GM18951 (cell line): ENCODE measurements at regions not wholly inside any gene's neighbourhood (a gene's known extent, or its start where the extent isn't known, plus 50 kb on each side); places are given as distances from the start of the nearest gene placed in this dataset.

ENCODE experiments used
- POLR2A ChIP-seq: IDR thresholded peaks from 4 replicates; pipeline ENCODE4 v1.6.1; 2011; ENCODE audit warnings: mild to moderate bottlenecking; ENCODE audit not compliant: insufficient read length, insufficient read depth; ENCODE audit errors: extremely low read depth
- in situ Hi-C: fragments of 300-500 bp; cut with MboI; formaldehyde crosslinking; loops from one replicate; pipeline ENCODE4 v1.12.0; 2022; ENCODE audit warnings: low sequenced_read_pairs, mixed read lengths, inconsistent platforms; ENCODE audit not compliant: unreplicated experiment

DNA sequence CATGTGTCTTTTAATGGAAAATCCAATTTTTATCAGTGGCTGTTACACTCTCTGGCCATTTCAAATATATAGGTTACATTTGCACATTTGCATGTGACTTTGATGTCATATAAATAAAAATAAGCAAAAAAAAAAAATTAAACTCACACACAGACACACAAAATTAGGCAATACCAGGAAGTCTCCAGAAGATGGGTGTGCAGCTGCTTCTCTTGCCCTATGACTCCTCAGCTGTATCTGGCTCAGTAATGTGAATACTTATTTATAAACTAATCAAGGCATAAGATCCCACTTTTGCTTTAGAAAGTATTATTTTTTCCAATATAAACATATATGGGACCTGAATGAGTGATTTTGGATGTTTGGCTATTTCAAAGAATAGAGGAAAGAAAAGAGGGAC, 461.1 kb downstream of the LRIG3 start:
- in situ Hi-C loops, result no loop called here

DNA sequence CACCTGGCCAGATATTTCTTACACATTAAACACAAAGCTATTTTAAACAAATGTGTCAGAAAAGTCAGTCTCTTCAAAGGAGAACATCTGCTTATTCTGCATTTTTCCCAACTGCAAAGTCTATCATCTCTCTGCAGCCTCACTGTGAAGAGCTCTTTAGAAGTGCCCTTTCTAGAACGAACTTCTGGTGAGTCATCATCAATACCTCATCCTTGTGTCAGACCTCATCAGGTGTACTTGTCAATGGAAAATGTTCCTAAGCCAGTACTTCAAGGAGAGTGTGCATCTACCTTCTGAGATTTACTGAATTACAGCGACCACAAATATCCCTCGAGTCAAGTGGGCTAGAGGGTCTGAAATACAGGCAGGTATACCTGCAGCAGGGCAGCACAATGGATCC, 457.3 kb downstream of the LRIG3 start:
- in situ Hi-C loops, result loop anchor here (10.0 kb wide), 1 partner anchor 312 kb away; no protein-coding TSS in a partner anchor
- no peak for TF ChIP-seq POLR2A

More for the DNA sequence above, 461.1 kb downstream of the LRIG3 start:
- TF ChIP-seq POLR2A, result no peak

DNA sequence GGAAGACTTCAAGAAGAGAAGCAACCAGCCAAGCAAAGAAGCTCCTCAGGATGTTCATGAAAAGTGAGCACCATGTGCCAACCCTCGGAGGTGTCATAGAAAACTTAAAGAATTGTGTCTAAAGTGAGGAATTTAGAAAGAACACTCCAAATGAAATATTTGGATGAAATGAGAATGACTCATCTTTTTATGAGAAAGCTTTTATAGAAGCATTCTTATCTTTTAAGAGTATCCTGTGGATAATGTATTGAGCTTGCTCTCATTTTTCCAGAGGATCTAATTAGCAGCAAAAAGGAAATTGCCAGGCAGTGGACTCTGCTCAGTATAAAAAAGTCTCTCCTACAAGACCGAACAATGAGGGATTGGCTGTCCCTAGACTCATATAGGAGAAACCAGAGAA, 454.9 kb downstream of the LRIG3 start:
- no peak for TF ChIP-seq POLR2A
- in situ Hi-C loops, result loop anchor here (10.0 kb wide), 1 partner anchor 309 kb away; no protein-coding TSS in a partner anchor

GRCh38 chr12:58470266-58471010, 449.9 kb downstream of the LRIG3 start:
- in situ Hi-C loops, result no loop called here

GRCh38 chr12:58479401-58479800, 440.9 kb downstream of the LRIG3 start:
- TF ChIP-seq POLR2A, result no peak
- in situ Hi-C loops, result no loop called here

More at GRCh38 chr12:58470266-58471010, 449.9 kb downstream of the LRIG3 start:
- no peak for TF ChIP-seq POLR2A

GRCh38 chr12:58481811-58482210, 438.5 kb downstream of the LRIG3 start:
- no peak for TF ChIP-seq POLR2A
- in situ Hi-C loops, result no loop called here

DNA sequence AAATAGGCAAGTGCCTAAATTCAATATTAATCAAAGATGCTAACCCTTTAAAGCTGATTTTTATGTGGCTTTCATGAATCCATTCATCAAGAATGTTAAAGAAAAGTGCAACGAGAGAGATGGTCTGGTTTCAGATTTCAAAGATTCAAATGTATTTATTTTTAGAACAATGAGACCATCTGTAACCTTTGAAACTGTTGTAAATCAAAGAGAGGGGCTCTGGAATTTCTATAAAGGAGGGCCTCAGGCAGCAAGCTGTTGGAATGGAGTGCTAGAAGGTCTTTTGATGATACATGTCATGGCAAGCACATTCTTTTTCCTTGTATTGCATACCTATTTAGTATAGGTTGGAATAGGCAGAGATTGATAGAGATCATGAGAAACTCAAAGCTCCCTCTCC, 433.0 kb downstream of the LRIG3 start:
- in situ Hi-C loops, result no loop called here
- TF ChIP-seq POLR2A, result no peak

DNA sequence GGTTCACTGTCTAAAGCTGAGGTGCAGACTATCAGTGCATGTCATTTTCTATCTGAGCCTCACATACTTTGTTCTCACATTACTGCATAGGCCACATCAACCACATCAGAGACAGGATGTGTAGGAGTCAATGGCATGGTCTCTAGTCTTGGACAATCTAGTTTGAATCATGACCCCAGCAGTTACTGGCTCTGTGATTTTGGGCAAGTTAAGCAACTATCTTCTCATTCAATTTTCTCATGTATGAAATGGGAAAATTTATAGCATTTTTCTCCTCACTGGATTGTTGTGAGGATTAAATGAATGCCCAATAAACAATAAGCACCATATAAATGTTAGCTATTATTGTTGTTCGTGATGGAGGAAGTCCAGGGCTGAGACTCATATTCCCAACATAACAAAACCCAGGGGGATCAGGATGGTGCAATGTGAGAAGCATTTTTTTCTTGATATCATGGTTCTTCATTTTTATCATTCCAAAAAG, 432.6 kb downstream of the LRIG3 start:
- TF ChIP-seq POLR2A, result no peak
- in situ Hi-C loops, result no loop called here

GRCh38 chr12:58489394-58489793, 430.9 kb downstream of the LRIG3 start:
- no peak for TF ChIP-seq POLR2A
- in situ Hi-C loops, result no loop called here

- in situ Hi-C loops, result no loop called here
- TF ChIP-seq POLR2A, result no peak
Observed at GRCh38 chr12:58491306-58491705, 429.0 kb downstream of the LRIG3 start.

GRCh38 chr12:58496411-58497190, 423.7 kb downstream of the LRIG3 start:
- in situ Hi-C loops, result no loop called here
- TF ChIP-seq POLR2A, result no peak

DNA sequence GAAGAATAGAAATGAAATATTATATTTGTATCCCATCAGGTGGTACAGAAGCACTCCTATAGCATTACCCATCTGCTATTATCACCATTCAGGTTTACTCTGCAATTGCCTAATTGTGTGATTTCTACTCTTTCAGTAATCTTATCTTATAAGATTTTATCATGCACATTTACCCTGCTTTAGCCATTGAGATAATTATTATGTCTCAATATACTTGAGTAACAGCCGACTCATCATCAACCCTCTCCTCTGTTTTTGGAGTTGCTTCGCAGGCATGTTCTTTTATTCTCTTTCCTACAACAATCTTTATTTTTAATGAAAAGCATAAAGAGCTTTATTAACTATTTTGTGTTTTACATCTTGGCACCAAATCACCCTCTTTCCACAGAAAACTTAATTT, 419.9 kb downstream of the LRIG3 start:
- no peak for TF ChIP-seq POLR2A

DNA sequence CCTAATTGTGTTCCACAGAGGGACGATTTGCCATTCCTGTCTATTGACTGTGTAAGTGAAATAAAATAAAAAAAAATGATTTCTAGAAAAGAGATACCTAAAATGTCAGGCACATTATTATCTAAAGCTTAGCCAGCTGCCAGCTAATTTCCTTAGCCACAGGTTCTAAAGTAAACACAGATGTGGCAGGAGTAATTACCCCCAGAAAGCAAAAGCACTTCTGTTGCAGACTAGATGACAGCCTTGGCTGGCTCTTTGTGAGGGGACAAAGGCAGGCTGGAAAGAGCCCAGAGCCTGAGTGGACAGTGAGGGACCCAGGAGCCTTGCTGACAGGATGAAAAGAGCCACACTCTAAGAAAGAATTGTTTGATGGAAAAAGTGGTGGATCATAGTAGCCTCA, 418.1 kb downstream of the LRIG3 start:
- no peak for TF ChIP-seq POLR2A
- in situ Hi-C loops, result no loop called here

More for the DNA sequence above, 419.9 kb downstream of the LRIG3 start:
- in situ Hi-C loops, result no loop called here

DNA sequence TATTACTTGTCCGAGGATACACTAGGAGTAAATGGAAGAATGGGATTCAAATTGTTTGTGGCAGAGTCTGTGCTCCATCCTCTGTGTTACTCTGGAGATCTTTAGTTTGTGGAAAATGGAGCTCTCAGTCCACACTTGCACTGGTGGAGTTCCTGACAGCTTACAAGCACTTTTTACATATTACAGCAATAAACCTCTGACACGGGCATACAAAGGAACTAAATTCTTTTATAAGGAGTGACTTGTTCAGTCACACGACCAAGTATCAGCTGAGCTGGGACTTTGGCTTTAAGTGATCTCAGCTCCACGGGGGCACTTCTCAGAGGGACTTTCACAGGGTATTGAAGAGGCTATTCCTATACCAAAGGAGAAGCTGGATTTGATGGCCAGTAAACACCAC, 417.5 kb downstream of the LRIG3 start:
- no peak for TF ChIP-seq POLR2A
- in situ Hi-C loops, result no loop called here

DNA sequence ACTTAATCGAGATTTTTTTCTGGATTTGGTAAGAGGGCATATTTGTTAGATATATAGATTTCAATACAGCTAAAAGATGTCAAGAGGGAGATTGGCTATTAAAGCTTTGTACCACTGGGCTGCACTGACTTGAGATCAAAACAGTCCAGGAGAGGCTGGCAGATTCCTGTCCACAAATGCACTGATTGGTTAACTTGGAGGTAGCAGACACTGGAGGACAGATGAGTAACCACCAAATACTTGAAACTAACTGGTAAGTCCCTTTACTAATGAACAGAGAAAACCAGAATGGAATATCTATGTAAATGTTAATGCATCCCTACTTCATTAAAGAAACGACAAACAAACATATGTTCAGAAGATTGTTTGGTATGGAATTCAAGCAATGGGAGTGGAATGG, 416.6 kb downstream of the LRIG3 start:
- no peak for TF ChIP-seq POLR2A
- in situ Hi-C loops, result no loop called here
